HEK293 (cell line): ENCODE measurements at regions not wholly inside any gene's neighbourhood (a gene's known extent, or its start where the extent isn't known, plus 50 kb on each side); places are given as distances from the start of the nearest gene placed in this dataset.

Experiments used
- CTCF ChIA-PET: fragments of 350-600 bp; formaldehyde crosslinking; extraction: SDS; loops from one replicate; lab custom pipeline; 2021; ENCODE audit warnings: antibody characterized with exemption; lab: Yijun Ruan, JAX
- POLR2A ChIA-PET: fragments of 300-600 bp; formaldehyde crosslinking; extraction: SDS; loops from one replicate; lab custom pipeline; 2020; ENCODE audit warnings: antibody characterized with exemption, inconsistent platforms; lab: Yijun Ruan, JAX
- H3K27ac ChIP-seq: fragments of 200-500 bp; sonication (Bioruptor generic); 2 replicates; pipeline ENCODE4 v1.5.1; 2014; ENCODE audit warnings: low read depth, low read length, control low read depth, inconsistent platforms; ENCODE audit errors: extremely low read depth
- H3K36me3 ChIP-seq, 2 experiments: fragments of 200-500 bp in 1 of 2; sonication (Bioruptor generic) in 1 of 2; 1 replicate in 1 of 2; 2 replicates in 1 of 2; pipeline ENCODE4 v1.5.1; 2014 to 2017; ENCODE audit warnings: inconsistent platforms in 2 of 2, low read length in 2 of 2; ENCODE audit not compliant: control insufficient read depth in 2 of 2, insufficient read depth in 1 of 2
- H3K4me1 ChIP-seq: fragments of 200-500 bp; sonication (Bioruptor generic); 2 replicates; pipeline ENCODE4 v1.5.1; 2014; ENCODE audit warnings: mild to moderate bottlenecking, low read length, inconsistent platforms; ENCODE audit not compliant: control insufficient read depth, insufficient read depth
- H3K4me3 ChIP-seq: 2 replicates; pipeline ENCODE4 v1.5.1; 2011; ENCODE audit warnings: low read depth, mild to moderate bottlenecking, control low read depth, low read length, moderate library complexity
- H3K9me3 ChIP-seq: fragments of 200-500 bp; sonication (Bioruptor generic); 2 replicates; pipeline ENCODE4 v1.5.1; 2014; ENCODE audit warnings: low read depth, low read length, inconsistent platforms; ENCODE audit not compliant: control insufficient read depth, insufficient read depth
- BCL11B ChIP-seq: fragments of 450-650 bp; formaldehyde crosslinking; IDR thresholded peaks from 2 replicates; pipeline ENCODE4 v1.5.1; 2016; ENCODE audit warnings: low read depth, missing biosample characterization, missing genetic modification characterization
- BCL6B ChIP-seq: fragments of 450-650 bp; formaldehyde crosslinking; IDR thresholded peaks from 2 replicates; pipeline ENCODE4 v1.5.1; 2017; ENCODE audit warnings: missing biosample characterization, missing genetic modification characterization
- PRDM2 ChIP-seq: fragments of 450-650 bp; formaldehyde crosslinking; IDR thresholded peaks from 2 replicates; pipeline ENCODE4 v1.5.1; 2016; ENCODE audit warnings: missing biosample characterization, missing genetic modification characterization, borderline replicate concordance
- REST ChIP-seq: fragments of 450-650 bp; formaldehyde crosslinking; IDR thresholded peaks from 2 replicates; pipeline ENCODE4 v1.5.1; 2016; ENCODE audit warnings: missing biosample characterization, missing genetic modification characterization
- TCF7L2 ChIP-seq: IDR thresholded peaks from 2 replicates; pipeline ENCODE4 v1.6.1; 2011; ENCODE audit warnings: low read depth, mild to moderate bottlenecking, inconsistent platforms, low read length, moderate library complexity, borderline replicate concordance
- TRIM28 ChIP-seq: IDR thresholded peaks from 2 replicates; pipeline ENCODE4 v1.6.1; 2011; ENCODE audit warnings: low read length, control low read depth, borderline replicate concordance
- YY1 ChIP-seq: fragments of 450-650 bp; formaldehyde crosslinking; IDR thresholded peaks from 2 replicates; pipeline ENCODE4 v1.5.1; 2018; ENCODE audit warnings: missing biosample characterization, missing genetic modification characterization
- ZNF133 ChIP-seq: fragments of 450-650 bp; formaldehyde crosslinking; IDR thresholded peaks from 2 replicates; pipeline ENCODE4 v1.5.1; 2016; ENCODE audit warnings: missing biosample characterization, missing genetic modification characterization
- ZNF146 ChIP-seq: fragments of 450-650 bp; formaldehyde crosslinking; IDR thresholded peaks from 2 replicates; pipeline ENCODE4 v1.5.1; 2016; ENCODE audit warnings: missing biosample characterization, missing genetic modification characterization
- ZNF274 ChIP-seq, 2 experiments: fragments of 200-500 bp in 1 of 2; fragments of 450-650 bp in 1 of 2; sonication (Bioruptor generic) in 1 of 2; formaldehyde crosslinking in 1 of 2; IDR thresholded peaks; 2 replicates each; pipeline versions ENCODE4 v1.5.1 to v1.6.1; 2014 to 2016; ENCODE audit warnings: borderline replicate concordance in 1 of 2, inconsistent platforms in 1 of 2, low read length in 1 of 2, missing biosample characterization in 1 of 2, missing genetic modification characterization in 1 of 2
- ZNF280D ChIP-seq: fragments of 450-650 bp; formaldehyde crosslinking; IDR thresholded peaks from 2 replicates; pipeline ENCODE4 v1.5.1; 2016; ENCODE audit warnings: missing biosample characterization, missing genetic modification characterization
- ZNF335 ChIP-seq: fragments of 450-650 bp; formaldehyde crosslinking; conservative IDR thresholded peaks from 2 replicates; pipeline ENCODE4 v1.5.1; 2016; ENCODE audit warnings: missing biosample characterization, missing genetic modification characterization
- ZNF426 ChIP-seq: fragments of 450-650 bp; formaldehyde crosslinking; IDR thresholded peaks from 2 replicates; pipeline ENCODE4 v1.5.1; 2017; ENCODE audit warnings: missing biosample characterization, missing genetic modification characterization, mild to moderate bottlenecking, inconsistent platforms, moderate library complexity
- ZNF488 ChIP-seq: fragments of 450-650 bp; formaldehyde crosslinking; IDR thresholded peaks from 2 replicates; pipeline ENCODE4 v1.5.1; 2016; ENCODE audit warnings: missing biosample characterization, missing genetic modification characterization
- ZNF600 ChIP-seq: fragments of 450-650 bp; formaldehyde crosslinking; IDR thresholded peaks from 2 replicates; pipeline ENCODE4 v1.5.1; 2016; ENCODE audit warnings: missing biosample characterization, missing genetic modification characterization
- ZNF623 ChIP-seq: fragments of 450-650 bp; formaldehyde crosslinking; IDR thresholded peaks from 2 replicates; pipeline ENCODE4 v1.5.1; 2016; ENCODE audit warnings: missing biosample characterization, missing genetic modification characterization
- ZNF624 ChIP-seq: fragments of 450-650 bp; formaldehyde crosslinking; IDR thresholded peaks from 2 replicates; pipeline ENCODE4 v1.5.1; 2017; ENCODE audit warnings: missing biosample characterization, missing genetic modification characterization
- ZNF639 ChIP-seq: fragments of 450-650 bp; formaldehyde crosslinking; IDR thresholded peaks from 2 replicates; pipeline ENCODE4 v1.5.1; 2016; ENCODE audit warnings: missing biosample characterization, missing genetic modification characterization

- TF ChIP-seq REST (tag by site-specific recombination): no peak
- no peak for TF ChIP-seq ZNF623 (tag by site-specific recombination)
Measured at GRCh38 chr2:43070676-43071502, 155.5 kb downstream of the ZFP36L2 start (continued).

GRCh38 chr2:43070030-43070429 lies 156.4 kb downstream of the ZFP36L2 start:
- H3K9me3 ChIP-seq: no peaks in the 10 kb centered on the region
- ChIA-PET CTCF (no interaction called here), POLR2A (no interaction called here)
- no peak overlapping the region for H3K27ac ChIP-seq
- H3K36me3 ChIP-seq: no peaks in the 10 kb centered on the region
- no peaks in the 10 kb centered on the region for H3K4me1 ChIP-seq
- no peak overlapping the region for H3K4me3 ChIP-seq
- TF ChIP-seq YY1: no peak
- TF ChIP-seq BCL6B (tag by site-specific recombination): no peak
- no peak for TF ChIP-seq ZNF426 (tag by site-specific recombination)
- no peak for TF ChIP-seq ZNF280D
- no peak for TF ChIP-seq ZNF335 (tag by site-specific recombination)
- no peak for TF ChIP-seq ZNF274 (IDR thresholded peaks at IDR 0.05; ENCODE audit: low read length)
- TF ChIP-seq ZNF274 (tag by site-specific recombination; IDR thresholded peaks at IDR 0.05; ENCODE audit: borderline replicate concordance): no peak
- TF ChIP-seq TRIM28: no peak
- TF ChIP-seq ZNF639 (tag by site-specific recombination): no peak
- TF ChIP-seq BCL11B (tag by site-specific recombination): no peak
- no peak for TF ChIP-seq ZNF488 (tag by site-specific recombination)
- TF ChIP-seq ZNF624 (tag by site-specific recombination): no peak
- no peak for TF ChIP-seq TCF7L2
- TF ChIP-seq PRDM2: no peak
- no peak for TF ChIP-seq ZNF146 (tag by site-specific recombination)
- TF ChIP-seq ZNF600 (tag by site-specific recombination): no peak
- no peak for TF ChIP-seq ZNF133 (tag by site-specific recombination)
